ENCODE measurements at regions not wholly inside any gene's neighbourhood (a gene's known extent, or its start where the extent isn't known, plus 50 kb on each side); places are given as distances from the start of the nearest gene placed in this dataset.

- DNase-seq (ENCODE audit: low read depth in 2 of 2), result no peak
Observed at GRCh38 chr7:21146642-21147423, 281.1 kb upstream of the SP4 start.

GRCh38 chr7:21149809-21150208 lies 278.1 kb upstream of the SP4 start:
- DNase-seq (ENCODE audit: low read depth in 2 of 2), result no peak

DNA sequence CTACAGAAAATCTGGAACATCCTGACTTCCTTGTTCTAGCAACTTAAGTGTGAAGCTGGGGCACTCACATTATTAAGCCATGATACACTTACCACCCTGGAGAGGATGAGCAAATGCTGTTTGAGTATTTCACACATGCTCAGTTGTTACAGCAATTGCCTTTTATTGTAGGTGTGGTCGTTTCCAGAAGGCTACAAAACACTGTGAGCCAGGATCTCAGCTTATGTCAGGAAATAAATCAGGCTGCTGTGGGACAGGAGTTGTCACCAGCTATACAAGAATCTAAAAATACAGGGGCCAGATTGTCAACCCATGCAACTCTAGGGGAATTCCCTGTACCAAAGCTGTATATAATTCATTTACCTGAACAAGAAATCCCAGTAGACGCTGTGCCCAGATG lies 273.3 kb upstream of the SP4 start:
- DNase-seq (ENCODE audit: low read depth in 2 of 2), result no peak

DNA sequence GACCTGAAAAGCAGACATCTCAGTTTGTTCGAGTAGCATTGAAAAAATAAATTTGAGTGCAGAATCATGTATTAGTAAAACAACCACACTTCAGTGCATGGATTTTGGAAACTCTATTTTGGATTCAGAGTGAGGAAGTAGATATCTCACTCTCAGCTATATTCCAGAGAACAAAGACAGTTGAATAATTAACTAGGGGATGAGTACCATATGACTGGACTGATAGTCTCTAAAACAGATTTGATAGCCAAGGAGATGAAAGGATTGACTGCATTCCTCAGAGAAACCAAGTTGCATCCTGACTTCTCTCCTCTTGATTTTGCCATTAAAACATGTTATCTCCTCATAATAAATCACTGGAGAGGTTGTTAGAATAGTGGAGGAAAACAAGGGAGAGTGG lies 268.4 kb upstream of the SP4 start:
- DNase-seq (ENCODE audit: low read depth in 2 of 2), result no peak

DNA sequence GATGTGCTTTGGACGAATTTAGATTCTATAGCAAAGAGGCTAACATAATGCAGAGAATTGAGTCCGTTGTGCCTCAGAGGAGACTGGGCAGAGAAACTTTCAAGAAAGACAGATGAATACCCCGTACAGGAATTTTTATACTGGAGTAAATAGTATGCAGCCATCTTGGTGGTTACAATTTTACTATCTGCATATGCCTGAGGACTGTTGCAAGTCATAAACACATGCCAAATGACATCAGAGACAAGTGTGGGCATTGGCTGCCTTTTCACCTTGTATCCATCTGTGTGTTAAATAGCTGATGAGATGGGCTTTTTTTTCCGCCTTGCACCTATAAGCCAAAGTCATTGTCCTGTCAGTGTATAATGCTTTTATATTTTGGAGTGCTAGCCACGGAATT lies 267.5 kb upstream of the SP4 start:
- DNase-seq (ENCODE audit: low read depth in 2 of 2), result no peak

- DNase-seq (ENCODE audit: low read depth in 2 of 2), result no peak
Observed at GRCh38 chr7:21167942-21168341, 259.9 kb upstream of the SP4 start.

- DNase-seq (ENCODE audit: low read depth in 2 of 2), result no peak
Observed at GRCh38 chr7:21169667-21170580, 258.0 kb upstream of the SP4 start.

DNA sequence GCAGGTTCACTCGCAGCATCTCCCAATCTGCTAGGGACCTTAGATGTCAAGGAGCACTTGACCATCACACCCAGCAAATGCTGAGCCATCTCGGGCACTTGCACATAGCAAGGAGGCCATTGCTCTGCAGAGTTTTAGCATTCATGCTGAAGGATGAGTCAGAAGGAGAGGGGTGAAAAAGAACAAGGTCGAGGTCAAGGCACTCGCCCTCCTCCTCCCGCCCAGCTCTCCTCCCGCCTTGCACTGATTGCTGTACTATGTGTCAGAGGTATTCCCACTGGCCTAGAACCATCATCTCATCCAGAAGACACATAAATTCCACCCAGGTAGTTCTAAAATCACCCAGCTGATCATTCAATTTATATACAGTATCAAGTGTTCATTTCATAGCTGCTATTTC lies 255.1 kb upstream of the SP4 start:
- no peak for DNase-seq (ENCODE audit: low read depth in 2 of 2)

DNA sequence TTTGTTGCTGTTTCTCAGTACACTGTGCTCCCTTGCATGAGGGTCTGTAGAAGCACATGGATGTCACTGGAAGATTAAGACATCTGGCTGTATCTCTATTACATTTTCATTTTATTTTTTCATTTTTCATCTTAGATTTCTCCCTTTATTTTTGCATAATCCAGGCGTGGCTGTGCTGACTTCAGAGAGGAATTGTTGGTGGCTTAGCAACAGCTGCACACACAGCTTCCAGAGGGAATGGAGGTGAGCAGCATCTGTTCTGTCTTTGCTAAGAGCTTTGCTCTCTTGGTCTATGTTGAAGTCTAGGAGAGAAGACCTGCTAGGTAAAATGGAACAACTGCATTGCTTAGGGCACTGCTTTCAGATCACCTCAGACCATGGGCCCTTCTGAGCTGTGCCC lies 254.4 kb upstream of the SP4 start:
- DNase-seq (ENCODE audit: low read depth in 2 of 2), result no peak

DNA sequence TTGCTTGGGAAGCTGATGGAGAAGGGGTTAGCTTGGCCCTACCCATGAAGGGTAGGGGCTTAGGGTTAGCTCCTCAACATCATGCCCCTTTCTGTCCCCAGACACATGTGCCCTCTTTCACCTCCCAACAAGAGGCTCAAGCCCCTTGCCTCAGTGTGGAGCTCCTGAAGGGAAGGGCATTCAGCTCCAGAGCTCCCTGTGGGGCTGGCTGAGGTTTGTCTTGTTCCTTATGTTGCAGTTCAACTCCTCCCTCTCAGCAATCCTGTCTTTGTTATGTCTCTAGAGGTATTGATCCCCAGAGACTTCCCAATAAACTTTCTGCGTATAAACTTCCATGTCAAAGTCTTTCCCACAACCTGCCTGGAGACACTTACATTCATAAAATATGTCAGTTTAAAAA lies 252.2 kb upstream of the SP4 start:
- DNase-seq (ENCODE audit: low read depth in 2 of 2), result no peak

DNA sequence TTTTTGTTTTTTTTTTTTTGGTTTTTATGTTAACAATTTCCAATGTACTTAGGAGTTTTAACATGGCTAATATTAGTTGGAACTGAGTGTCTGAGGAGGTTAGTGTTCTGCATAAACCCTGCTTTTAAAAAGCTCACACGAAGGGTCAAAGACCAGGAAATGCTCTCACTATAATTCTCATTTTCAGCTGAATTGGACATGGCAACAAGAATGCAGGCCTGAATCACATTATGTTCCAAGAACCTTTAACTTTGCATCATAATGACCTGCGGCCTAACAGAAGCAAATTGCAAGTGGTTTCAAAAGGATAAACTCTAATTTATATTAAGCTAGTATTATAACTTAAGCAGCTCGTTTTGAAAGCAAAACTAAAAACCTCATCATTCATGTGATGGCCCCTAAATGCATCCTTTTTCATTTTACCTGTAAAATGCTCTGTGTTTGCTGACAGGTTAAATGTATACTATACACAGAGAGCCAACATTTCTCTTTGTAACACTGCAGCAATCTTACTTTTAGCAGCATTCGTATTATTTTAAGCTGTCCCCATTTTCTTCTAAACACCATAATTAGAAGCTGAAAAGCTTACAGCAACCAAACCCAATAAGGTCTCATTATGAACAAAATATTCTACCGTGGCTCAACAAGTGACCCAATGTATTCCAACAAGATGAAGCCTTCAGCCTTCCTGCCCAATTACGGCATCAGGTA lies 242.8 kb upstream of the SP4 start:
- no peak for DNase-seq (ENCODE audit: low read depth in 2 of 2)

DNA sequence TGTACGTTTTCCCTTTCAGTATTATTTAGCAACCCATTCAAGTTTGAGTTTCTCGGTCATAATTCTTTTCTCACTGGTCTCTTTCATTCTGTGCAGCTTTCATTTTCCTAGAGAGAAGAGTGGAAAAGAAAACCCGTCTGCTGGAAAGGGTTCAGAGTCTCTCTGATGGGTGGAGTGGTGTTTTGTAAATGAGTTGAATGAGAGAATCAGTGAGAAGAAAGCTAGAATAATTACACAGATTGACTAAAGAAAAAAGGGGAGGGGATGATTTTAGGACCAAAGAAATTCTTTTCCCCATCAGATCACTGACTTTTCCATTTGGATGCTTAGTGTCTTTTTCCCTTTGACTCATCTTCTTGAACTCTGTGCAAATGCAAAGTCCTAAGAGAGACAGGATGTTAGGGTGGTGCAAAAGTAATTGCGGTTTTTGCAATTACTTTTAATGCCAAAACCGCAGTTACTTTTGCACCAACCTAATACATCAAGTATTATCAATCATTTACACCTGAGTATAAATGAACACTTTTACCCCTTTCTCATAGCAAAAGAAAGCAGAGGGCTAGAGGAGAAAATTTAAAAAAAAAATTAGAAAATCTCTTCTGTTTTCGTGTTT lies 242.1 kb upstream of the SP4 start:
- DNase-seq (ENCODE audit: low read depth in 2 of 2), result no peak

GRCh38 chr7:21191321-21192073 lies 236.4 kb upstream of the SP4 start:
- no peak for DNase-seq (ENCODE audit: low read depth in 2 of 2)

GRCh38 chr7:21192657-21193056 lies 235.2 kb upstream of the SP4 start:
- DNase-seq (ENCODE audit: low read depth in 2 of 2), result no peak

DNA sequence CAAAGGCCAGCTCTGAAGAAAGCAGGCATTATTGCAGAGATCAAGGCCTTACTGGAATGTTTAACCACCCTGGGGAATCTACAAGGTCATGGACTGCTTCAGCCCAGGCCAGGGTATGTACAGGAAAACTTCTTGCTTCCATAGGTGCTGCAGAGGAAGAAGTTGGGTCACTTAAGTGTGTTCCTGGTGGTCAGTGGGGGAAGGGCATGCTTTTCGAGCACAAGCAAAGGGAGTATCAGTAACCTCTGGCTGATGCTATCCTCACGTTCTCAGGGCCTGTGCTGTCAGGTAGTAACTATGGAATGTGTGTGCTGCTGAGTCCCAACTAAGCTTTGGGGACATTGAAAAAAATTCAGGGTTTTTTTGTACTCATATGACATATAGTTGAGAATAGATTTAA lies 234.0 kb upstream of the SP4 start:
- DNase-seq (ENCODE audit: low read depth in 2 of 2), result no peak

- no peak for DNase-seq (ENCODE audit: low read depth in 2 of 2)
Observed at GRCh38 chr7:21194936-21195335, 232.9 kb upstream of the SP4 start.

GRCh38 chr7:21198921-21199320 lies 229.0 kb upstream of the SP4 start:
- no peak for DNase-seq (ENCODE audit: low read depth in 2 of 2)

- DNase-seq (ENCODE audit: low read depth in 2 of 2), result no peak
Observed at GRCh38 chr7:21200503-21200902, 227.4 kb upstream of the SP4 start.

DNA sequence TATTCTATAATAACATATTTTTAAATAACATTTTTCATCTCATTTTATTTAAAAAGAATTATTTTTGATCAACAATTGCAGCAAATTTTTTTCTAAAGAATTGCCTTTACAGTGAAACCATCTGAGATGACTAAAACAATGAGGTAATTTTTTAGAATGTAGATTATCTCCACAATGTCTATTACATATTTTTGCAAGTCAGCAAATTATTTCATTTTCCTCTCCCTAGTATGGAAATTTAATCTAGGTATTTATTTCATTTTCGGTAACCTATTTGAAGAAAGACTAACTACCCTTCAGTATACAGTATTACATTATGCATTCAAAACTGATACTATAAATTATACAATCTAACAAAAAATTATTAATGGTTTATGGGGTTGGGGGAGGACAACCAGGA lies 213.2 kb upstream of the SP4 start:
- DNase-seq (ENCODE audit: low read depth in 2 of 2), result no peak

- DNase-seq (ENCODE audit: low read depth in 2 of 2), result no peak
Observed at GRCh38 chr7:21215307-21215706, 212.6 kb upstream of the SP4 start.

- DNase-seq (ENCODE audit: low read depth in 2 of 2), result no peak
Observed at GRCh38 chr7:21217365-21217764, 210.5 kb upstream of the SP4 start.
